Stimulated activated CD8-positive, alpha-beta memory T cell treated with anti-CD3 and anti-CD28 coated beads, Interleukin-15, amount 100 ng/mL, for 1 hour (primary cell): ENCODE measurements at regions not wholly inside any gene's neighbourhood (a gene's known extent, or its start where the extent isn't known, plus 50 kb on each side); places are given as distances from the start of the nearest gene placed in this dataset.
"Not testable (repeated sequence)": the region's sequence is repeated elsewhere in the genome, so short reads cannot be mapped to it uniquely, and the experiment has no call there.

Experiments
- DNase-seq: peaks from one replicate; pipeline ENCODE4 v3.0.0-alpha.2; 2020; ENCODE audit warnings: low read depth

GRCh38 chr10:120048391-120048790, 155.9 kb downstream of the SEC23IP start:
- DNase-seq, result no peak

- DNase-seq, result no peak
Measured at GRCh38 chr10:120051671-120052070, 159.1 kb downstream of the SEC23IP start.

DNA sequence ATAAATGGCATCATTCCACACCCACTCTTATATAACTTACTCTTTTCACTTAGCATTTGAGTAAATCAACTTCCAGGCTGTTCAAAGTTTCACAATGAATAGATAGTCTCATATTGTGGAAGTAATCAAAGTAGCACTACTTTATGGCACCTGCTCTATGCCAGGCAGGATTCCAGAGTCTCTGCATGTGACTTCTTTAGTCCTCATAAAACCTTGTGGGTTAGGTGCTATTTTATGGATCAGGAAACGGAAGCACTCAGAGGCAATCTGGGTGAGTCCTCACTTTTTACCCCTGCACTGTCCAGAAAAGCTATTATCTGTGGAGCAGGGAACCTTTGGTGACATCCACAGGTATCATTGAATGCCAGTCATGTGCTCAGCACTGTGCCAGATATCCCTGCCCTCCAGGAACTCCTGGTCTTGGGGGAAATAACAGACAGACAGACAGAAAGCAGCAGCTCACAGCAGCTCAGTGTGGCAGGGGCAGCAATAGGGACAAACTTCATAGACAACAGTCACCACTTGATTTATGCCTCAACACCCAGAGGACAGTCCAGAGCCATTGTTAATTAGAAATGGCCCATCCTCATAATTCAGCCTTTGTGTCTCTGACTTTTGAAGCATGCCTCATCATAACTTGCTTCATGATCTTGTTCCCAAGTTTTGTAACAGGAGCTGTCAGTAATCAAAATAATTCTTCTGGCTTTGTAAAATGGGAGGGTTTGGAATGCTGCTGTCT, 160.6 kb downstream of the SEC23IP start:
- DNase-seq, result no peak

GRCh38 chr10:120059790-120060189, 167.3 kb downstream of the SEC23IP start:
- not testable (repeated sequence) for DNase-seq

- DNase-seq, result no peak
Measured at GRCh38 chr10:120067427-120067826, 174.9 kb downstream of the SEC23IP start.

DNA sequence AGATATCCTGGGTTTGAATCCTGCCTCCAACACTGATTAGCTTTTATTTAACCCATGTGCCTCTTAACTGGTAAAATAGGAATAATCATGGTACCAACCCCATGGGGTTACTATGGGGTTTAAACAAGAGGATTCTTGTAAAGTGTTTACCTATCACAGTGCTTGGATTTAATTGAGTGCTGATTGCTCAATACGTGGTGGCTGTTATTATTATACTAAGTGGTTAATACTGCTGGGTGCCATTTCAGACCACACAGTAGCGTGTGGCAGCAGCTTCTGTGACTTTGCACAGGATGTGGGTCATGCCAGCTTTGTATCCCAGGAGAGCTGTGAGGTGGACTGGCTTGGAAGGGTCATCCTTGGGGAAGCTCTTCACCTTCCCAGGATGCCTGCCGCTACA, 177.2 kb downstream of the SEC23IP start:
- no peak for DNase-seq

- DNase-seq, result no peak
Measured at GRCh38 chr10:120075349-120075748, 182.8 kb downstream of the SEC23IP start.

DNA sequence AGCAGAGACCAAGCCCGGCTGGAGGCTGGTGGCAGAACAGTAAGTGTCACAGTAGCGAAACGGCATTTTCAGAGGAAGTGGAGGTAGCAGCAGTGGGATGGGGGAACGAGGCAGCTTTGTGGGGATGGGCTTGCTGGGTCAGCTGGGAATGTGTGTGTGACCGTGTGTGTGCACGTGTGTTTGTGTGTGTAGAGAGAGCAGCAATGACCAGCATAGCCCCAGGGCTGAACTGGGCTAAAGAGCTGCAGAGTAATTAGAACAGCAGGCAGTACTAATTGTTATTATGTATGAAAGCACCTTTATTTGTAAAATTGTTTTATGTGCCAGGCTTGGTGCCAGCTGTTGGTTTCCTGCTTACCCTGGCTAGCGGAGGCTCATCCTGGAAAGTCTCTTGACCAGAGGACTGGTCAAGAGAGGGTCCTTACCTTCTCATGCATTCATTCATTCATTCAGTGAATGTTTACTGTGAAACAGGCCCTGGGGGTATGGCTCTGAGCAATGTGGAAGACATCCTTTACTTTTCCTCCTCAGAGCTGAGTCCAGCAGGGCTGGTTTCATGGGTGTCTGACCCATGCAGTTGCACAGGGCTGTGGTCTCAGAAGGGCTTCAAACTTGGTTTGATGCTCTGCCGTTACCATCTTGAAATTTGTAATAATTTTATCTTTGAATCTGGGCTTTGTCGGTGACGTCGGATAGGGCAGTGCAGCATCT, 184.6 kb downstream of the SEC23IP start:
- no peak for DNase-seq

DNA sequence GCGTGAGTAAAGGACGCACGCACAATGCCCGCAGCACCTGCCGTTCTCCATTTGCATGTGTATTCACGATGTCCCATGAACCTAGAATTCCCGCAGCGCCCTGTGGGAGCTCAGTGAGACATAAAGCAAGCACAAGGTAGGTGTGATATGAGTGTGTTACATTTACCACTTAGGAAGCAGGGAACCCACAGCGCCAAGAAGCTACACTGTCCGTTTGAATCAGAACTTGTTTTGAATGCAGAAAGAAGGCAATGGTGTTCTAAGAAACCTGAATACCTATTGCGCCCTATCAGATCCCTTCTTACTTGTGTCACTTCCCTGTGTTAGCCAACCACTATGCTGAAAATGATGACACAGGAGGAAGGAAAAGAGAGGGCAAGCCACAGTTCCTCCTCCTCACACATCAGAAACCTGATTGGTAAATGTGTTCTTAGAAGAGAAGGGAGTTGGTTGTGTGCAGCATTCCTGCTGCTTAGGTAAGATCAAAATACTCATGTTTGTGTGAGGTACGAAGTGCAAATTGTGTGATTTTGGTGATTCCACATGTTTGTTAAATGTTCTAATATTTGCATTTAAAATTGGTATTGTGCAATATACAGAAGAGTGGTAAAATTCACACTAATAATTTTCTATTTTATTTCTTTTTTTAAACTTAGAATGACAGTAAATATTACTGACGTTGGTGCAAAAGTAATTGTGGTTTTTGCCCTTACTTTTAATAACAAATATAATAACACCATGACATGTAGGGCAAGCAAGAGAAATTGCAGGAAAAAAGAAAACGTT, 185.4 kb downstream of the SEC23IP start:
- DNase-seq, result no peak

- DNase-seq, result no peak
Measured at GRCh38 chr10:120085096-120085796, 192.7 kb downstream of the SEC23IP start.

GRCh38 chr10:120086066-120086465, 193.5 kb downstream of the SEC23IP start:
- no peak for DNase-seq

DNA sequence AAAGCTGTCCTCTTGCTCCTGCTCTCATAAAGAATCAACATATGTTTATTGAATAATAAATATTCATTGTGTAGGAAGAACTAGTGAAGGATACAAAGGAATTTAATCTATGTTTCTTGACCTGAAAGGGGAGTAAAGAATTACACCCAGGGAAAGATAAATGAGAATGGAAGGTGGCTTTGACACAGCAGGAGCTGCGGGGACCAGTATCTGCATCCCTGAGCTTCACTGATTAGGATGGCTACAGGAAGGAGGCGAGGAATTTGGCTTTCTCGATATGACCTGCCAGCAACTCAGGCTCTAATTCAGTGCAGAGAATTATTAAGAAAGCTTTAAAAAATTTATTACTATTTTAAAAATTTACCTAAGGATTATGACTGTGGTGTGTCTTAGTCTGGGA, 194.6 kb downstream of the SEC23IP start:
- no peak for DNase-seq

DNA sequence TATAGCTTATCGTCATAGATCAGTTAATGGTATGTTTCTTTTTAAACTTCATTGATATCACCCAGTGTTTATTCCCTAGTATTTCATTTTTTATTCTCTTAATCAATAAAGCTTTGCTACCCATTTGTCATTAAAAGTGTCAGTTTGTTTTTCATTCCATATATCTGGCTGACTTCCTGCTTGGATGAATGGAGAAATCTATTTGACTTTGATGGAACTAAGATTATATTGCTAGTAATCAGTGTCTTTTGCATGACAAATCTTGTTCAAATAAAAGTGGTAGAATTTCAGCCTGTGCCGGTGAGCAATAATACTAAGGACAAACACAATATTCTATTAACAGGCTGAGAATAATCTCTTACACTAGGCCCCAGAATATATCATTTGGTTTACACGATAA, 203.3 kb downstream of the SEC23IP start:
- DNase-seq, result no peak

- DNase-seq, result no peak
Measured at GRCh38 chr10:120097766-120098165, 205.2 kb downstream of the SEC23IP start.

DNA sequence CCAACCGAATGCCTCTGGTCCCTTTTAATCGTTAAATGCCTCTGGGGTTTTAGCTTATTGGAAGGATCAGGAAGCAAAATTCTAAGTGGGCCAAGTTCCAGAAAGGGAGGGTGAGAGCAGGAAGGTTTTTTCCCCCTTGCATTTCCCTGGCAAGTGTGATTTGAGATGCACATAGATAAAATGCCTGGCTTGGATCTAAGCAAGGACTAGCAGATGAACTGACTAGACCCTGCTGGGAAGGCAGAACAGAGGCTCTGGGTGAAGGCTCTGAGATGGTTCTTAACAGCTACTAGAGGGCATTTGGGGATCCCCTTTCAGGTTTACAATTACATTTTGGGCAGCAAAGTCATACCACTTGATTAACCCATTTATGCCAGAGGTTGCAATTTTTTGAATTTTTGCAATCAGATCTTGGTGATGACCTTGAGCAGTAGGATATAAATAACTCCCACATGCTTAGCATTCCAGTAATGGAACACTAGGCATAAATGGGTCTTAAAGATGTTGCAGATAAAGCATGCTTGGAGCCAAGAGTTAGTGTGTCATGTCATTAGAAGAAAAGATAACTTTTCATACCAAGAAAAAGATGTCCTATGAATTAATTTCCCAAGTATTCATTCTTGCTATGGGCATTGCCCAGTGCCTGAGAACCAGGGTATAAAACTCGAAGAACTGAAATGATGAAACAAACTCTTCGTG, 205.9 kb downstream of the SEC23IP start:
- no peak for DNase-seq

- no peak for DNase-seq
Measured at GRCh38 chr10:120103738-120104560, 211.4 kb downstream of the SEC23IP start.

DNA sequence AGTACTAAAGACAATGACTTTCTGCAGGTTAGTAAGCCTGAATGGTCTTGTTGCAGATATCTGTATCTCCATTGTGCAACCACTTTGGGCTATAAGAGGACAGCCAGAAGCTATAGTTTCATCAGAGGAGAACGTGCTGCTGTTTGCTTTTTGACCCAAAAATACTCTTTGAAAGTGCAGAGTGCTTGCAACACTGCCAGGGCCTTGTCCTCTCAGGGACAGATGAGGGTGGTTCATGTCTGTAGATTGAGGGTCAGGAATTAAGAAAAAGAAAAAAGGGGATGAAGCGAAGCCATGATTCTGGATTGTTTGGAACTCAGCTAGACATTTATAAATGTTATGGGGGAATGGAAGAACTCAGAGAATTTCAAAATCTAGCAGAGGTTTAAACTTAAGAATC, 212.5 kb downstream of the SEC23IP start:
- DNase-seq, result no peak

DNA sequence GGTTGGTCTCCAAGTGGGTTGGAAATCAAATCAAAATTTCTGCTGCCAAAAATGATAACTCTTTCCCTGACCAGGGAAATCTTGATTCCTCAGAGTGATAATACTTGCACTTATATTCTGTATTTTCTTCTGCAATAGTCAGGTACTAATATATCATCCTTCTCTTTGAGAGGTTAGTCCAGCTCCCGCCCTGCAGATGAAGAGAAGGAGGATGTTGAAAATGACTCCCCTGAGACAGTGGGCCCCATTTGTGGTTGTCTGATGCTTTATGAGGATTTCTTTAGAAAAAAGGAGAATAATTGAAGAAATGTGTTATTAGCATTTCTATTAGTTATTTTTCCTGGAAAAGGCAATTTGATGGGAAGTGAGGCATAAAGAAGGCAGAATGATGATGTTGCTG, 213.0 kb downstream of the SEC23IP start:
- no peak for DNase-seq

DNA sequence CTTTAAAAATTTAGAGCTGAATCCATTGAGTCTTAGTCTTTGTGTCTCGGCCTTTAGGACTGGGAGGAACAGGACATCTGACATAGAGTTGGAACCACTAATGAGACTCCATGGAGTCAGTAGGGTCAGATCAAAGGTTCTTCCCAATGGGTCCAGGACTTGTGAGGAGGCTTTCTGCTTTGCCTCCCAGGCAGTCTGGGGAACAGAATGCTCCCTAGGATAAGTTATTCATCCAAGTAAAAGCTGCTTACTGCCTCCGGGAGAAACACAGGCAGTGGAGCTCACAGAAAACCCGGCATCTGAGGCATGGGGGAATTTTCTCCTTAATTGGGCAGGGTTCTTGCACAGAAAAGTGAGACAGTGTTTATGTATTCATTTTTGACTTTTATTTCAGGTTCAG, 216.4 kb downstream of the SEC23IP start:
- no peak for DNase-seq

- not testable (repeated sequence) for DNase-seq
Measured at GRCh38 chr10:120109725-120110124, 217.2 kb downstream of the SEC23IP start.

GRCh38 chr10:120110196-120110595, 217.7 kb downstream of the SEC23IP start:
- no peak for DNase-seq
